Brain microvascular endothelial cell (primary cell): ENCODE measurements at regions not wholly inside any gene's neighbourhood (a gene's known extent, or its start where the extent isn't known, plus 50 kb on each side); places are given as distances from the start of the nearest gene placed in this dataset.
A peak's percentile ranks its signal among the peaks of the same experiment; 100 is the strongest.

ENCODE experiments used
- DNase-seq: peaks from one replicate; pipeline ENCODE4 v3.0.0-alpha.2; 2020
- H3K27ac ChIP-seq: fragments of 250-450 bp; sonication (Bioruptor Pico); 2 replicates; pipeline ENCODE4 v1.5.1; 2020; ENCODE audit warnings: mild to moderate bottlenecking, moderate library complexity
- H3K27me3 ChIP-seq: fragments of 250-450 bp; sonication (Bioruptor Pico); replicated peaks from 2 replicates; pipeline ENCODE4 v1.5.1; 2020; ENCODE audit warnings: mild to moderate bottlenecking
- H3K36me3 ChIP-seq: fragments of 250-450 bp; sonication (Bioruptor Pico); replicated peaks from 2 replicates; pipeline ENCODE4 v1.5.1; 2020; ENCODE audit warnings: mild to moderate bottlenecking
- H3K4me3 ChIP-seq: 2 replicates; pipeline ENCODE4 v1.5.1; 2011; ENCODE audit warnings: low read depth, mild to moderate bottlenecking, control low read depth, low read length, moderate library complexity
- in situ Hi-C: cut with HindIII; loops from 2 replicates; pipeline ENCODE4 v1.10.0; 2017; ENCODE audit warnings: low sequenced_read_pairs, low pct_ligation_motif_present
- TF ChIP-seq, protein P1 (sequence below): IDR thresholded peaks from 2 replicates; pipeline ENCODE4 v1.5.1; 2011; ENCODE audit warnings: low read depth, mild to moderate bottlenecking, moderate library complexity, low read length, control low read depth, inconsistent platforms; ENCODE audit errors: missing control alignments

DNA sequence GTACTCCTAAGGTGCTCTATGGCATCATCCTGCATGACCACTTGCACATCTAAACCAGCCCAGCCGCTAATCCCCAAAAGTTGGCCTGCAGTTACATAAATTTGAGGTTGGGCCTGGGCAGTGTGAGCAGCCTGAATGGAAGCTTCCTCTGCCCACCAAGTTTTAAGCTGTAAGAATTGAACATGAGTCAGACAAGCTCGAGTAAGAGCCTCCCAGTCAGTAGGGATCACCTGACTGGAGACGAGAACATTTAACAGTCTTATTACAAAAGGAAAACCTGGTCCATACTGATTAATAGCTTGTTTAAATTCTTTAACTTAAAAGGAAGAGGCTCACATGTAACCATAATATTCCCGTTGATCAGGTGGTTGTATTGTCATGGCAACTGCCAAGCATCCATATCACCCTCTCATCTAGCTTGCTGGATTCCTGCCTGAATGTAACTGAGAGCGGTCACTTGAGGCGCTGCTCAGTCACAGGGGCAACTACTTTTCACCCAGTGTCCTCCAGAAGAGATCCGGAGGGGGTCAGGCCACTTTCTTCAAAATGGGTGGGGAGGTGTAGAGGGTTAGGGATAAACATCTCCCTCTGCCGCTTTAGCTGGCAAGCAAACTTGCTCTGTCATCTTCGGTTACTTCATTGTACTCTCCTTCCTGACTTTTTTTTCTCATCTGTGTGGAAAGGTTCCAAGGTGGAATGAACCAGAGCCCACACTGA lies 56.6 kb upstream of the WDR1 start:
- TF ChIP-seq, protein P1, sequence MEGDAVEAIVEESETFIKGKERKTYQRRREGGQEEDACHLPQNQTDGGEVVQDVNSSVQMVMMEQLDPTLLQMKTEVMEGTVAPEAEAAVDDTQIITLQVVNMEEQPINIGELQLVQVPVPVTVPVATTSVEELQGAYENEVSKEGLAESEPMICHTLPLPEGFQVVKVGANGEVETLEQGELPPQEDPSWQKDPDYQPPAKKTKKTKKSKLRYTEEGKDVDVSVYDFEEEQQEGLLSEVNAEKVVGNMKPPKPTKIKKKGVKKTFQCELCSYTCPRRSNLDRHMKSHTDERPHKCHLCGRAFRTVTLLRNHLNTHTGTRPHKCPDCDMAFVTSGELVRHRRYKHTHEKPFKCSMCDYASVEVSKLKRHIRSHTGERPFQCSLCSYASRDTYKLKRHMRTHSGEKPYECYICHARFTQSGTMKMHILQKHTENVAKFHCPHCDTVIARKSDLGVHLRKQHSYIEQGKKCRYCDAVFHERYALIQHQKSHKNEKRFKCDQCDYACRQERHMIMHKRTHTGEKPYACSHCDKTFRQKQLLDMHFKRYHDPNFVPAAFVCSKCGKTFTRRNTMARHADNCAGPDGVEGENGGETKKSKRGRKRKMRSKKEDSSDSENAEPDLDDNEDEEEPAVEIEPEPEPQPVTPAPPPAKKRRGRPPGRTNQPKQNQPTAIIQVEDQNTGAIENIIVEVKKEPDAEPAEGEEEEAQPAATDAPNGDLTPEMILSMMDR: no peak
- Histone ChIP-seq H3K4me3 (no peak overlapping the region), H3K36me3 (no peaks in the 10 kb centered on the region), H3K27me3 (no peaks in the 10 kb centered on the region), H3K27ac (peak overlapping the region; percentile 12)
- peak; percentile 42 for DNase-seq
- in situ Hi-C loops: loop anchor here (25.0 kb wide), 1 partner anchor 364 kb away; no protein-coding TSS in a partner anchor

DNA sequence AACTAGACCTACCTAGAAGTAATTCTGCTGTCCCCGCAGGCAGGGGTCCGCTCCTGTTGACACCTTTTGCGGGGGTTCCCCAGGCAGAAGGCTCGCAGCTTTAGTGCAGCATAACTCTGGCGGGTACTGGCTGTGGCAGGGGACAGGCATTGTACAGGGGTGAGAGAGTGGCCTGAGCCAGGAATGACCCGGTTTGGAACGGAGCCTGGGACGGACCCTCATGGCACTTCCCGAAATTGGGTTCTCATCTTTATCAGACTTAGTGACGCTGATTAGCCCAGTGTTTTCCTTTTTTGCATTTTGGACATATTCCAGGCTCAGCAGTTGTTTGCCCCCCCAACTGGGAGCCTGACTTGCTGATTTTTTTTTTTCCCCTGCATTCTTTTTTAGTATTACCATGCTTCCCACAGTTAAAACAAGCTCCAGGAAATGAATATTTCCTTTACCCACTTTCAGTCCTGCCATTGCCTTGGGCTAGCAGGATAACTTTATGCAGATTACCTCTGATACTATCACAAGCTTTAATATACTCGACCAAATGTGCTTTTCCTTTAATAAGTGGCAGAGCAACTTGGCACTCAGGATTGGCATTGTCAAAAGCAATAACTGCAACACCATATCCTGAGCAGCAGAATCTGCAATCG lies 55.8 kb upstream of the WDR1 start:
- Histone ChIP-seq H3K27ac (no peak overlapping the region), H3K27me3 (no peaks in the 10 kb centered on the region), H3K4me3 (no peak overlapping the region), H3K36me3 (no peaks in the 10 kb centered on the region)
- TF ChIP-seq, protein P1: no peak
- in situ Hi-C loops: loop anchor here (25.0 kb wide), 1 partner anchor 365 kb away; no protein-coding TSS in a partner anchor
- DNase-seq: no peak

DNA sequence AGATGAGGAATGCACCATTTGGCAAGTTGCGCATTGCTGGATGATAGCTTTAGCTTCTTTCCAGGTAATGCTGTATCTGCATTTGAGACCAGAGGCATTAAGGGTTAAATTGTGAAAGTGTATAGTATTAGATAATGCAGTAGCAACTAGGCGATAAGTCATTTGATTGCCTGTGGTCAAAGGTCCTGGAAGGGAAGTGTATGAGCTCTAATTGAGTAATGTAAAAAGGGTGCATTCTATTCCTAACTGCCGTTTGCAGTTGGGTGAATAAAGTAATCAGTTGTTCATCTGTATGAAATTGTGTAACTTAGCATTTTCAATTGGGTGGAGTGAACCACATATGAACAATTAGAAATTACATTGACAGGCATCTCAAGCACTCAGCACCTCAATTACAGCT lies 54.5 kb upstream of the WDR1 start:
- DNase-seq: no peak

DNA sequence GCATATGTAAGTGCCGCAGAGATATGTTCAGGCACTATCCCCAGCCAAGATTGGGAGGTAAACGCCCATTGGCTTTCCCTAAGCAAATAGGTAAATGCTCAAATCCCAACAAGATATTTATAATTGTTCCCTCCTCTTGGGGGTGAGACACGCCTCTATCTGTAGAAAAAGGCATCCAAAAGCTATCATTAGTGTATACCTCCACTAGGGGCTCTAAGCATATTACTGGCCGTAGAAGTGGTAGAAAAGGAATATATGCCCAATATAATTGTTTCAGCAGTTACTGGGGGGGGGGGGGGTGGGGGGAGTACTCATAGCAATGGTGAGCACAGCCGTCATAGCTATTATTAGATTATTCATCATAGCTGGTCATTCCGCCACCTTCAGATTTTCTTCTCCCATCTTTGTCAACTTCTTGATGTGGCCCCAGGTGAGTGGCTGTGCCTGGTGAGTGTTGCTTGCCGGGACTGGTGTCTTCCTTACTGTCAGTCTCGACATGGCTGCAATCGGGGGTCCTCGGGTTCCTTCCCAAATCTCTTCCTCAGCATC lies 53.3 kb upstream of the WDR1 start:
- no peaks in the 10 kb centered on the region for H3K36me3 ChIP-seq
- TF ChIP-seq, protein P1: no peak
- DNase-seq: no peak
- H3K4me3 ChIP-seq: no peak overlapping the region
- no peak overlapping the region for H3K27ac ChIP-seq
- H3K27me3 ChIP-seq: no peaks in the 10 kb centered on the region
- in situ Hi-C loops: loop anchor here (25.0 kb wide), 1 partner anchor 367 kb away; no protein-coding TSS in a partner anchor

More for the DNA sequence above, 54.5 kb upstream of the WDR1 start:
- no peaks in the 10 kb centered on the region for H3K36me3 ChIP-seq
- in situ Hi-C loops: loop anchor here (25.0 kb wide), 1 partner anchor 366 kb away; no protein-coding TSS in a partner anchor
- H3K4me3 ChIP-seq: no peak overlapping the region
- H3K27me3 ChIP-seq: no peaks in the 10 kb centered on the region
- H3K27ac ChIP-seq: no peak overlapping the region
- TF ChIP-seq, protein P1: no peak

DNA sequence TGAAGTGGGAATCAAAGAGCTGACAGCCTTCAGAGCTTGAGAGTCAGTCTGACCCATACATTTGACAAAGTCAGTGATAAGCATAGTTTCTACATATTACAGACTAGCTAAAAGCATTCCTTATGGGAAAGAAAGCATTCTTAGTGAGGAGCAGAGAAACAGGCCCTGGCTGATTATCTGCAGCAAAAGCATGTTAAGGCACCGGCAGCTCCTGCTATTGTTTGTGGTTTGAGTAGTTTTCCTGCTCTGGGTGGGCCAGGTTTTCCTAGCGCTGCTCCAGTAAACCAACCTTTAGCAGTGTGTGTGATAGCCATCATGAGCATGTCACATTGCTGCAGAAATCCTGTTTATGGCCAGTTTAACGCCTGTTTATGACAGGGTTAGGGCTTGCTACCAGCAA lies 51.6 kb upstream of the WDR1 start:
- H3K4me3 ChIP-seq: no peak overlapping the region
- no peaks in the 10 kb centered on the region for H3K27me3 ChIP-seq
- TF ChIP-seq, protein P1: no peak
- H3K27ac ChIP-seq: no peak overlapping the region
- in situ Hi-C loops: loop anchor here (25.0 kb wide), 1 partner anchor 369 kb away; no protein-coding TSS in a partner anchor
- H3K36me3 ChIP-seq: no peaks in the 10 kb centered on the region
- DNase-seq: no peak
